CD4-positive, alpha-beta T cell treated with Interleukin-4 for 1 hour (primary cell): ENCODE measurements at regions not wholly inside any gene's neighbourhood (a gene's known extent, or its start where the extent isn't known, plus 50 kb on each side); places are given as distances from the start of the nearest gene placed in this dataset.
"Not testable (repeated sequence)": the region's sequence is repeated elsewhere in the genome, so short reads cannot be mapped to it uniquely, and the experiment has no call there.

Experiments
- DNase-seq, 2 donors: peaks; one replicate each; pipeline ENCODE4 v3.0.0-alpha.2; 2020 to 2022

- DNase-seq, result no peak
These were observed 105.4 kb upstream of the TLK1 start for GRCh38 chr2:171266102-171266501.

GRCh38 chr2:171261529-171261928, 100.8 kb upstream of the TLK1 start:
- DNase-seq, result not testable (repeated sequence)

GRCh38 chr2:171260471-171261424, 100.1 kb upstream of the TLK1 start:
- peak in 1 of 2 donors; percentile 14 for DNase-seq

DNA sequence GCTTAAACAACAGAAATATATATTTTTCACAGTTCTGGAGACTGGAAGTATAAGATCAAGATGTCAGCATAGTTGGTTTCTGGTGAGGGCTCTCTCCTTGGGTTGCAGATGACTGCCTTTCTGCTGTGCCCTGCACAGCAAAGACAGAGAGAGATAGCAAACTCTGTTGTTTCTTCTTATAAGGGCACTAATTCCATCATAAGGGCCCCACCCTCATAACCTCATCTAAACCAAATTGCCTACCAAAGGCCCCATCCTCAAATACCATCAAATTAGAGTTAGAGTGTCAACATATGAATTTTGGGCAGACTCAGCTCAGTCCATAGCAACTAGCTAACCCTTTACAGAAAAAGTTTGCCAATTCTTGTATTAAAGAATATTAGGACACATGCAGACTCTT, 94.0 kb upstream of the TLK1 start:
- no peak for DNase-seq

DNA sequence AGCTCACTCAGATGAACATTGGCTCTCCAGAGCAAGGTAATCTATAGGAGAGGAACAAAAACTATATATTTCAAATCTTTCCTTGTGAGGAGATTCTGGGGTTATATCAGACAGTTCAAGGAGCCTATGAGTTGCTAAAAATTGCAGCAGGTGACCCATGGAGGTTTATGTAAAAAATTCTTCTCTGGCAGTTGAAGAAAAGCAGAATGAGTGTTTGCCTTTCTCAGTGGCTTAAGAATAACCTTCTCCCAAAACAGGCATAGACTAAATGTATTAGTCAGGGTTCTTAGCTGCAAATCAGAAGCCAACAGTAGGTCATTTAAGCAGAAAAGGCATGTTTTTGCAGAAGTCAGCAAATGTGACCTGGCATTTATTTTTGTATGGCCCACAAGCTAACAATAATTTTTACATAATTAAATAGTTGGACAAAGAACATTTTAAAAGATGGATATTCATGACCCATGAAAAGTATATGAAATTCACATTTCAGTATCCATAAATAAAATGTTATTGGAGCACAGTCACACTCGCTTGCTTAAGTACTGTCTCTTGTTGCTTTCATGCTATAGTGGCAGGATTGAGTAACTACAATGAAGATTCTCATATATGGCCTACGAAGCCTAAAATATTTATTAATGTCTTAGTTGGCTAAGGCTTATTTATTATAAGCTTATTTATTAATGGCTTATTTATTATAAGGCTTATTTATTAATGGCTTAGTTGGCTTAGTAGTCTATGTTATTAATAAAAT, 93.4 kb upstream of the TLK1 start:
- no peak for DNase-seq

- no peak for DNase-seq
These were observed 92.6 kb upstream of the TLK1 start for GRCh38 chr2:171253279-171253678.

GRCh38 chr2:171249689-171250088, 89.0 kb upstream of the TLK1 start:
- no peak for DNase-seq

DNA sequence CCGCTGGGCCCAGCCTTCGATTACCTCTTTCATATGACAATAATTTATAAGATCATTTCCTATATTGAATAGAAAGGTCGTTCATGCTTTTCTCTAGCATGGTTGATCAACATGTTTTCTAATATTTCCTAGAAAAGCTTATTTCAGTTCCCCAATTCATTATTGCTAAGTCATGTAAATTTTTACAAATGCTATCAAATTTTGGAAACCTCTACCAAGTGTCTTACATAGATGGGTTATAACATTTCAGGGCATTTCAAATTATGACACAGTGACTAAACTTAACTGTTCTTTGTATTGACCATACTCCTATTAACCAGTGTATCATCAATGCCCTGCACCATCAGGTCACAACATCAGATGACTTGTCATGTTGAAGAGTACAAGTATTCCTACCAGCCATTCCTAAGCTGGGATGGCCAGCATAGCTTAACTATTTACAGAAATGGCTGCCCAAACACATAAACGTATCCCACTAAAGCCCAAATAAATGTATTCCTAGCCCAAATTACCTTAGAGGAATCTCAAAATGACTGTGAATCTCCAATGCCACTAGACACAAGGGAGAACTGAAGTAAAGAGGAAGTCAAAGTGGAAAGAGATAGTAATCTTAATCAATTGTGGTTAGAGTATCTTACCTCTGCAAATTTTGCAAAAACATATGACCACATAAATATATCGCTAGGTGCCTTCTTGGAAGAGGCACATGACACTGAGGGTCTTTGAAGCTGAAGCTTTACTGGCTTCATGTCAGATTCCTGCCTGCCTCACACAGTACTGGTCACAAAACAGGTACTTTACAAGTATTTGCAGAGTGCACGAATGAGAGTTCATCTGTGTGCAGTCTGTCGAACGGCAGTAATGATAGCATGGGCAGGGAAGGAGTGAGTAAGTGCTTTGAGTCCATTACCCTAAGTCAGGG, 87.3 kb upstream of the TLK1 start:
- peak; percentile 12 to 64 for DNase-seq

GRCh38 chr2:171244970-171245782, 84.5 kb upstream of the TLK1 start:
- peak in 1 of 2 donors; percentile 10 for DNase-seq

DNA sequence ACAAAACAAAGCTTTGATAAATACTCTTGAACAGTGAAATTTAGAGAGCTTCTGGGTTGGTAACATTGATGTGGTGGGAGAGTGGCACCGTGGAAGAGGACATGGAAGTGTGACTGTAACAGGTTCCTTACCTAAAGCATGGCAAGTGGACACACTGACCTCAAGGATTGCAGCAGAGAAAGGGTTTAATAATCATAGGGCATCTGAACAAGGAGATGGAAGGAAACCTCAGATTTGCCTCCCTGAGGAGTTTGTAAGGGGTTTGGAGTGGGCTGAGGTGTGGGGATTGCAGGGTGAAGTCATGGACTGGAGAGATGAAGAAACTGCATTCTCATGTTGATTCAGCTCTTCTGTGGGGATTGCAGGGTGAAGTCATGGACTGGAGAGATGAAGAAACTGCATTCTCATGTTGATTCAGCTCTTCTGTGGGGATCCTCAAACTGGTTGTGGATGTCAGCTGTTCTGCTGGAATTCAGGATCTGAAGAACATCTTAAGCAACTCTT, 83.8 kb upstream of the TLK1 start:
- no peak for DNase-seq

DNA sequence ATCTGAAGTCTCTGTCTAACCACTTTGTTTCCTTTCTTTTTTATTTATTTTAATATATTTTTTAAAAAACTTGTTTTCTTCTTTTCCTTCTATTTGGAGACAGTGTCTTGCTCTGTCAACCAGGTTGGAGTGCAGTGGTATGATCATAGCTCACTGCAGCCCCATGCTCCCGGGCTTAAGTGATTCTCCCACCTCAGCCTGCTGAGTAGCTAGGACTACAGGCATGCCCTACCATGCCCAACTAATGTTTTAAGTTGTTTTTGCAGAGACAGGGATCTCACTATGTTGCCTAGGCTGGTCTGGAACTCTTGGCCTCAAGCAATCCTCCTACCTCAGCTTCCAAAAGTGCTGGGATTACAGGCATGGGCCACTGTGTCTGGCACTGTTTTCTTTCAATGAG, 81.1 kb upstream of the TLK1 start:
- DNase-seq, result no peak

DNA sequence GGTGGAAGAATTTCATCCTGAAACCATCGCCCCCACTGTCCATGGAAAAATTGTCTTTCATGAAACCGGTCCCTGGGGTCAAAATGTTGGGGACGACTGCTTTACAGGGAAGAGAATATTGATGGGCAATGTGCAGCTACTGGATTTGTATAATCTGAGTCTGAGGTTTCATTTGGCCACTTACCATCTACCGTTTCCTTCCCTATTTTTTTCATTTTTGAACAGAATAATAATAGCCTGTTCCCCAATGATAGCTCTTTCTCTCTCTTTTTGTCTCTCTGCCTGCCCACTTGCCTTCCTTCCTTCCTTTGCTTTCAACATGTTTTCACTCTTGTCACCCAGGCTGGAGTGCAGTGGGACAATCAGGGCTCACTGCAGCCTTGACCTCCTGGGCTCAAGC, 78.3 kb upstream of the TLK1 start:
- no peak for DNase-seq

- DNase-seq, result no peak
These were observed 77.2 kb upstream of the TLK1 start for GRCh38 chr2:171237751-171238505.

DNA sequence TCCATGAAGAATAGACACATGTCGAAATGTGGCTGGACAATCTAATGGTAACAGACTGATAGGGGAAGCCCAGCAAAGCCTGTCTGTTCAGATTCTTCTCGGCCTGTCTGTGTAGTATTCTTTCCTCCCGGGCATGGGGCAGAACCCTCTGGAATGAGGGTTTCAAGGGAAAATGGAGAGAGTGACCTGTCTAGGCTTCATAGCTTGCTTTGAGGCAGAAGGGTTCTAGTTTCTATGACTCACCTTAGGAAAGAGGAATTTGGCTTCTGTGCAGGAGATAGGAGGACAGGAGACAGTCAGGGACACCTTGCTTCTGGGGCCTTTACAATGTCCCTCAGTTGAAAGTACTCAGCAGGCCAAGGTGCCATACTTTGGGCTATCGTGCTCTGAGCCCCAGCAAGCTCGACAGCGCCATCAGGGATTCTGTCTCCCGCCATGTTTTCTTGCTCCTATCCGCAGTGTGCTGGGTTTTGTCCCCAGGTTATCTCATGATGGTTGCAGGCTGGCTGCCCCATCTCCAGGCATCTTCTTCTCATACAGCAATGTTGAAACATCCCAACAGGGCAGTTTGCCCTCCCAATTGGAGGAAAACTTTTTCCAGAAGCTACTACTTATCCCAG, 74.7 kb upstream of the TLK1 start:
- DNase-seq, result no peak

- no peak for DNase-seq
These were observed 69.5 kb upstream of the TLK1 start for GRCh38 chr2:171230176-171230575.

DNA sequence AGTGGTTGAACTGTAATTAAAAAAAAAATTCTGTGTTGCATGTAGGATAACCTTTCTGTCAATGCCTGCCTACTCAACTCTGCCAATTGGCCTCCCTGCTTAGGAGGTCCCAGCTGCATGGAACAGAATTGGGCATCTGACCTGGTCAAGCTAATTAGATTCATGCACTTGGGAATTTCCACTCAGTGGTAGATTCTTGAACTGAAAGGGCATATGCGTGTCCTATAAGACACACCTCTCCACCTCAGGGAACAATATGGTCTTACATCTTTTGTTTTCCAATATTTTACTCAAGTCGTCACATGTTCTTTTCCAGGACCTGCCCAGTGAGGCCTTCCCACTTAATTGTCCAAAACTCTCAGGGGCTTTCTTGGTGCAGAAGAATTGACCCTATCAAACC, 68.1 kb upstream of the TLK1 start:
- DNase-seq, result no peak

GRCh38 chr2:171227066-171227782, 66.5 kb upstream of the TLK1 start:
- DNase-seq, result no peak

- DNase-seq, result no peak
These were observed 65.8 kb upstream of the TLK1 start for GRCh38 chr2:171226461-171226860.

DNA sequence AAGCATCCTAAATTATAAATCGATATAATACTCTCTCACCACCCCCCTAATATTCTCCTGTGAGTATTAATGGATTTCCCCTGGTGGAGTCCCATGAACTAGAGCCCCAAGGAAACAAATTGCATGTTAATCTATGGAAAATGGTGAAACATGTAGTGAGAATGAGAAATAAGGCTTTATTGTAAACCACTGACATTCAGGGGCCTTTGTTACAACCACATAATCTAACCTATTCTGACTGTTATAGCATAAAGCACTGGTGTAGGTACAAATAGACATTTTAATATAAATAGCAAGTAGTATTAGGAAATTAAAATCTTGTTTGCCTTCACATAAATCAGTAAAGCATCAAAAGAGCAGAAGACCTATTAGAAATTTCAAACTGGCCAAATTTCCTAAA, 65.3 kb upstream of the TLK1 start:
- no peak for DNase-seq
